PC-9 (cell line): ENCODE measurements at regions not wholly inside any gene's neighbourhood (a gene's known extent, or its start where the extent isn't known, plus 50 kb on each side); places are given as distances from the start of the nearest gene placed in this dataset.

Source experiments
- BruUV-seq: library from RNA; stranded (reverse); fragments of 400-500 nt; replicated peaks from 2 replicates; lab custom pipeline; 2021; lab: Mats Ljungman, UMichigan
- CTCF ChIA-PET: fragments of 300-600 bp; sonication (Branson Sonifier 250); formaldehyde crosslinking; loops from one replicate; lab custom pipeline; 2022; ENCODE audit warnings: antibody characterized with exemption; lab: Charles Lee
- POLR2A ChIA-PET: fragments of 300-600 bp; sonication (Branson Sonifier 250); formaldehyde crosslinking; loops from one replicate; lab custom pipeline; 2022; ENCODE audit warnings: antibody characterized with exemption; ENCODE audit not compliant: unreplicated experiment; lab: Charles Lee
- DNase-seq, 2 experiments: peaks; one replicate each; pipeline versions ENCODE4 v3.0.0 to v3.0.0-alpha.2; 2015 to 2022; ENCODE audit warnings: mixed read lengths in 1 of 2
- H2AFZ ChIP-seq: fragments of 200-600 bp; sonication (generic); 2 replicates; pipeline ENCODE4 v1.8.1; 2017; ENCODE audit warnings: antibody characterized with exemption
- H3F3A ChIP-seq: fragments of 200-600 bp; sonication (generic); 2 replicates; pipeline ENCODE4 v1.8.1; 2017; ENCODE audit warnings: antibody characterized with exemption, mild to moderate bottlenecking, low read depth; ENCODE audit not compliant: insufficient read depth
- H3K27ac ChIP-seq: fragments of 200-600 bp; sonication (generic); 2 replicates; pipeline ENCODE4 v1.6.1; 2016; ENCODE audit warnings: mixed run types
- H3K27me3 ChIP-seq: fragments of 200-600 bp; sonication (generic); 2 replicates; pipeline ENCODE4 v1.6.1; 2016; ENCODE audit warnings: low read depth, mixed run types; ENCODE audit not compliant: insufficient read depth
- H3K36me3 ChIP-seq: fragments of 200-600 bp; sonication (generic); 2 replicates; pipeline ENCODE4 v1.6.1; 2016; ENCODE audit warnings: low read depth, mixed run types
- H3K4me1 ChIP-seq: fragments of 200-600 bp; sonication (generic); replicated peaks from 2 replicates; pipeline ENCODE4 v1.6.1; 2016; ENCODE audit warnings: mixed run types; ENCODE audit not compliant: insufficient read depth
- H3K4me2 ChIP-seq: fragments of 200-600 bp; sonication (generic); 2 replicates; pipeline ENCODE4 v1.6.1; 2017; ENCODE audit warnings: mixed run types
- H3K4me3 ChIP-seq: fragments of 200-600 bp; sonication (generic); 2 replicates; pipeline ENCODE4 v1.6.1; 2016; ENCODE audit warnings: mixed run types
- H3K79me2 ChIP-seq: fragments of 200-600 bp; sonication (generic); 2 replicates; pipeline ENCODE4 v1.6.1; 2017; ENCODE audit warnings: low read depth, mixed run types
- H3K9me2 ChIP-seq: fragments of 200-600 bp; sonication (generic); 2 replicates; pipeline ENCODE4 v1.8.1; 2017; ENCODE audit warnings: mild to moderate bottlenecking; ENCODE audit not compliant: insufficient read depth
- H3K9me3 ChIP-seq: fragments of 200-600 bp; sonication (generic); 2 replicates; pipeline ENCODE4 v1.8.1; 2016; ENCODE audit warnings: low read depth; ENCODE audit not compliant: insufficient read depth
- H4K20me1 ChIP-seq: fragments of 200-600 bp; sonication (generic); 2 replicates; pipeline ENCODE4 v1.8.1; 2017; ENCODE audit not compliant: insufficient read depth
- EZH2 ChIP-seq: fragments of 200-600 bp; sonication (generic); IDR thresholded peaks from 2 replicates; pipeline ENCODE4 v1.8.0; 2017; ENCODE audit warnings: antibody characterized with exemption, low read depth
- intact Hi-C: fragments of 100-400 bp; cut with micrococcal nuclease; formaldehyde crosslinking; loops from one replicate; pipeline ENCODE4 v1.10.0; 2022; ENCODE audit not compliant: unreplicated experiment
- TF ChIP-seq, protein P1 (sequence below): fragments of 200-600 bp; sonication (generic); conservative IDR thresholded peaks from 2 replicates; pipeline ENCODE4 v1.6.1; 2017; ENCODE audit warnings: mixed run types, antibody characterized with exemption, mild to moderate bottlenecking, moderate library complexity

DNA sequence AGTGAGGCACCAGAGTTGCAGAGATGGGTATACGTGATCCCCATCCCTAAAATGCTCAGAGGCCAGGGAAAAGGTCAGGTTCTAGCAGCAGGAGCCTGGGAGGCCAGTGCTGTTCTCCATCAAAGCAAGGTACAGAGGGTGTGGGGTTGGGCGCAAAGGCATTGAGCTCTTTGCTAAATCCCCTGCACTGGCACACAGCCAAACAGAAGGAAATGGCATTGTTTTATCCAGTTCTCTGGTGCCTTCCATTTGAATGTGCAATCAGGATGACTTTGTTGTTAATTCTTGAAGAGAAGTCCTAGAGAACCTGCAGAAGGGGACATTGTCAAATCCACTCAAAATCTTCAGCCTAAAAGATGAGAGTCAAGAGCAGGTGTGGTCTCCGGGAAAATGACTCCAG is 111.3 kb upstream of the CHST15 start:
- BruUV-seq = no TSS peak
- intact Hi-C loops = no loop called here
- peaks cover 8% of the 10 kb centered on the region for H3K4me1 ChIP-seq

DNA sequence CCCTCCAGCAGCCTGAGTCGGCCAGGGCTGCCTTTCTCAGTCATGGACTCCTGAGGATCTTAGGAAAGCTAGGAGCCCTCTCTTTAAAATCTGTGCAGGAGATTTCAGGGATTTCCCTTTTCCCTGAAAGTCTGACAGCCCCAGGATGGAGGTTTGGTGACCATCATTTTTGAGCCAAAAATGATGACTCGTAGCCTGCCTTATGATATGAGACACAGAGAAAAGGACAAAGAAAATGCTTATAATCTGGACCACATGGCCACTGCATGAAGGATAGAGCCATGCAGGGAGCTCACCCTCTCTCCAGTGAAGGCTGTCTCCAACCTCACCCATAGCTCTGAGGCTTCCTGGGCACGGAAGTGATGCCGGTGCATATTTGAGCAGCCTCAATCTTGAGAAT is 106.6 kb upstream of the CHST15 start:
- POLR2A ChIA-PET = no interaction called here
- CTCF ChIA-PET = no interaction called here
- TF ChIP-seq, protein P1, sequence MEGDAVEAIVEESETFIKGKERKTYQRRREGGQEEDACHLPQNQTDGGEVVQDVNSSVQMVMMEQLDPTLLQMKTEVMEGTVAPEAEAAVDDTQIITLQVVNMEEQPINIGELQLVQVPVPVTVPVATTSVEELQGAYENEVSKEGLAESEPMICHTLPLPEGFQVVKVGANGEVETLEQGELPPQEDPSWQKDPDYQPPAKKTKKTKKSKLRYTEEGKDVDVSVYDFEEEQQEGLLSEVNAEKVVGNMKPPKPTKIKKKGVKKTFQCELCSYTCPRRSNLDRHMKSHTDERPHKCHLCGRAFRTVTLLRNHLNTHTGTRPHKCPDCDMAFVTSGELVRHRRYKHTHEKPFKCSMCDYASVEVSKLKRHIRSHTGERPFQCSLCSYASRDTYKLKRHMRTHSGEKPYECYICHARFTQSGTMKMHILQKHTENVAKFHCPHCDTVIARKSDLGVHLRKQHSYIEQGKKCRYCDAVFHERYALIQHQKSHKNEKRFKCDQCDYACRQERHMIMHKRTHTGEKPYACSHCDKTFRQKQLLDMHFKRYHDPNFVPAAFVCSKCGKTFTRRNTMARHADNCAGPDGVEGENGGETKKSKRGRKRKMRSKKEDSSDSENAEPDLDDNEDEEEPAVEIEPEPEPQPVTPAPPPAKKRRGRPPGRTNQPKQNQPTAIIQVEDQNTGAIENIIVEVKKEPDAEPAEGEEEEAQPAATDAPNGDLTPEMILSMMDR = no peak
- no peak for TF ChIP-seq EZH2
- BruUV-seq = no TSS peak
- H3K27me3 ChIP-seq = no peaks in the 10 kb centered on the region
- no peaks in the 10 kb centered on the region for H3K79me2 ChIP-seq
- no peak for DNase-seq
- intact Hi-C loops = no loop called here
- no peak overlapping the region for H3K4me2 ChIP-seq
- H2AFZ ChIP-seq = no peak overlapping the region
- H3K9me3 ChIP-seq = no peaks in the 10 kb centered on the region
- H3K9me2 ChIP-seq = no peaks in the 10 kb centered on the region
- H3F3A ChIP-seq = no peaks in the 10 kb centered on the region
- H4K20me1 ChIP-seq = no peaks in the 10 kb centered on the region
- H3K4me3 ChIP-seq = no peak overlapping the region
- no peak overlapping the region for H3K27ac ChIP-seq
- no peaks in the 10 kb centered on the region for H3K4me1 ChIP-seq
- no peaks in the 10 kb centered on the region for H3K36me3 ChIP-seq

More for the DNA sequence above, 111.3 kb upstream of the CHST15 start:
- Histone ChIP-seq H2AFZ (no peak overlapping the region), H3F3A (no peaks in the 10 kb centered on the region), H3K9me2 (no peaks in the 10 kb centered on the region), H3K9me3 (no peaks in the 10 kb centered on the region), H3K36me3 (no peaks in the 10 kb centered on the region), H3K4me2 (no peak overlapping the region), H4K20me1 (no peaks in the 10 kb centered on the region), H3K4me3 (no peak overlapping the region), H3K79me2 (no peaks in the 10 kb centered on the region), H3K27me3 (no peaks in the 10 kb centered on the region), H3K27ac (no peak overlapping the region)
- CTCF ChIA-PET = no interaction called here
- no peak for DNase-seq
- POLR2A ChIA-PET = no interaction called here
- TF ChIP-seq, protein P1 = no peak
- no peak for TF ChIP-seq EZH2

DNA sequence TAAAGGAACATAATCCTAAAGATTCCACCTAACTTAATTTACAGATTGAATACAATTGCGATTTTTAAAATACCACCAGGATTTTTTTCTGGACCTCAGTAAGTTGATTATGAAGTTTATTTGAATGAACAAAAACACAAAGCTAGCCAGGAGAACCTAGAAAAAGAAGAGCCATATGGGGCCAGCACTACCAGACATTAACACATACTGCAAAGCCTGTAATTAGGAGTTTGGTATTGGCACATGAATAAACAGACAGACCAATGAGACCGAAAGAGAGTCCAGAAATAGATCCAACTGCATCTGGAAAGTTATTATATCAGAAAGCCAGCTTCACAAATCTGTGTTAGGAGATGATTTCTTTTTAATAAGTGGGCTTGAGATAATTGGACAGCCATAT is 105.5 kb upstream of the CHST15 start:
- Histone ChIP-seq H3K9me2 (no peaks in the 10 kb centered on the region), H3F3A (no peaks in the 10 kb centered on the region), H3K27me3 (no peaks in the 10 kb centered on the region), H3K79me2 (no peaks in the 10 kb centered on the region), H4K20me1 (no peaks in the 10 kb centered on the region), H3K36me3 (no peaks in the 10 kb centered on the region), H3K4me1 (no peaks in the 10 kb centered on the region), H3K9me3 (no peaks in the 10 kb centered on the region), H3K4me3 (no peak overlapping the region), H3K27ac (no peak overlapping the region), H2AFZ (no peak overlapping the region), H3K4me2 (no peak overlapping the region)
- POLR2A ChIA-PET = no interaction called here
- DNase-seq = no peak
- BruUV-seq = no TSS peak
- CTCF ChIA-PET = no interaction called here
- intact Hi-C loops = no loop called here
- TF ChIP-seq EZH2 = no peak
- TF ChIP-seq, protein P1 = no peak
